H9 (cell line): ENCODE measurements at regions not wholly inside any gene's neighbourhood (a gene's known extent, or its start where the extent isn't known, plus 50 kb on each side); places are given as distances from the start of the nearest gene placed in this dataset.

Experiments used
- DNase-seq: peaks from one replicate; pipeline ENCODE4 v3.0.0-alpha.2; 2017
- H2AFZ ChIP-seq: one replicate; pipeline ENCODE4 v1.6.1; 2013; ENCODE audit warnings: mild to moderate bottlenecking, low read length, control low read depth, moderate library complexity
- H2AK5ac ChIP-seq: 2 replicates; pipeline ENCODE4 v1.6.1; 2013; ENCODE audit warnings: low read length, control low read depth, mixed read lengths; ENCODE audit not compliant: insufficient read length
- H2BK120ac ChIP-seq: one replicate; pipeline ENCODE4 v1.6.1; 2013; ENCODE audit warnings: low read depth, mild to moderate bottlenecking, low read length, control low read depth, inconsistent platforms; ENCODE audit not compliant: poor library complexity, severe bottlenecking
- H2BK12ac ChIP-seq: 2 replicates; pipeline ENCODE4 v1.6.1; 2013; ENCODE audit warnings: low read length, control low read depth, mixed read lengths, low read depth; ENCODE audit not compliant: insufficient read length
- H2BK15ac ChIP-seq: 2 replicates; pipeline ENCODE4 v1.6.1; 2013; ENCODE audit warnings: low read depth, low read length, control low read depth
- H2BK20ac ChIP-seq: one replicate; pipeline ENCODE4 v1.6.1; 2013; ENCODE audit warnings: low read depth, mild to moderate bottlenecking, low read length, control low read depth, inconsistent platforms; ENCODE audit not compliant: poor library complexity, severe bottlenecking
- H2BK5ac ChIP-seq: 2 replicates; pipeline ENCODE4 v1.6.1; 2013; ENCODE audit warnings: low read length, control low read depth, mixed read lengths; ENCODE audit not compliant: insufficient read length
- H3K14ac ChIP-seq: 2 replicates; pipeline ENCODE4 v1.6.1; 2013; ENCODE audit warnings: low read length, control low read depth; ENCODE audit not compliant: insufficient read depth
- H3K18ac ChIP-seq: 2 replicates; pipeline ENCODE4 v1.6.1; 2013; ENCODE audit warnings: low read depth, mild to moderate bottlenecking, mixed read lengths, low read length, control low read depth; ENCODE audit not compliant: insufficient read length
- H3K23ac ChIP-seq: 2 replicates; pipeline ENCODE4 v1.6.1; 2013; ENCODE audit warnings: low read length, control low read depth, mixed read lengths, low read depth; ENCODE audit not compliant: insufficient read length
- H3K23me2 ChIP-seq: 2 replicates; pipeline ENCODE4 v1.6.1; 2013; ENCODE audit warnings: low read depth, mild to moderate bottlenecking, mixed read lengths, low read length, control low read depth; ENCODE audit not compliant: insufficient read length, poor library complexity, severe bottlenecking
- H3K27ac ChIP-seq: 2 replicates; pipeline ENCODE4 v1.5.1; 2013; ENCODE audit warnings: low read length, control low read depth, mixed read lengths, low read depth; ENCODE audit not compliant: insufficient read length
- H3K27me3 ChIP-seq: 2 replicates; pipeline ENCODE4 v1.6.1; 2013; ENCODE audit warnings: low read length, control low read depth, inconsistent platforms; ENCODE audit not compliant: insufficient read depth
- H3K4ac ChIP-seq: 2 replicates; pipeline ENCODE4 v1.6.1; 2013; ENCODE audit warnings: low read depth, mild to moderate bottlenecking, control low read depth, inconsistent platforms, low read length, moderate library complexity
- H3K4me1 ChIP-seq: 2 replicates; pipeline ENCODE4 v1.6.1; 2013; ENCODE audit warnings: low read length, control low read depth, inconsistent platforms; ENCODE audit not compliant: insufficient read depth
- H3K4me2 ChIP-seq: 2 replicates; pipeline ENCODE4 v1.6.1; 2013; ENCODE audit warnings: low read length, control low read depth, mixed read lengths; ENCODE audit not compliant: insufficient read length, insufficient read depth
- H3K56ac ChIP-seq: 2 replicates; pipeline ENCODE4 v1.6.1; 2013; ENCODE audit warnings: low read depth, mild to moderate bottlenecking, mixed read lengths, low read length, control low read depth; ENCODE audit not compliant: insufficient read length
- H3K79me1 ChIP-seq: 2 replicates; pipeline ENCODE4 v1.6.1; 2013; ENCODE audit warnings: low read depth, mild to moderate bottlenecking, moderate library complexity, low read length, control low read depth, inconsistent platforms; ENCODE audit not compliant: insufficient read depth, poor library complexity, severe bottlenecking
- H3K79me2 ChIP-seq: 2 replicates; pipeline ENCODE4 v1.6.1; 2013; ENCODE audit warnings: low read length, control low read depth, inconsistent platforms; ENCODE audit not compliant: insufficient read depth
- H3K9ac ChIP-seq: 2 replicates; pipeline ENCODE4 v1.6.1; 2013; ENCODE audit warnings: low read length, control low read depth, mixed read lengths; ENCODE audit not compliant: insufficient read length; ENCODE audit errors: extremely low read depth
- H3K9me3 ChIP-seq: one replicate; pipeline ENCODE4 v1.6.1; 2013; ENCODE audit warnings: low read depth, low read length, inconsistent platforms; ENCODE audit not compliant: control insufficient read depth
- H3T11ph ChIP-seq: one replicate; pipeline ENCODE4 v1.6.1; 2013; ENCODE audit warnings: mild to moderate bottlenecking, low read length, control low read depth, inconsistent platforms
- H4K20me1 ChIP-seq: one replicate; pipeline ENCODE4 v1.6.1; 2013; ENCODE audit not compliant: control insufficient read depth, insufficient read length, insufficient read depth
- H4K5ac ChIP-seq: 2 replicates; pipeline ENCODE4 v1.6.1; 2013; ENCODE audit warnings: low read depth, mild to moderate bottlenecking, mixed read lengths, low read length, control low read depth; ENCODE audit not compliant: insufficient read length
- H4K8ac ChIP-seq: replicated peaks from 2 replicates; pipeline ENCODE4 v1.6.1; 2013; ENCODE audit warnings: low read length, control low read depth, mixed read lengths, low read depth; ENCODE audit not compliant: insufficient read length
- H4K91ac ChIP-seq: 2 replicates; pipeline ENCODE4 v1.6.1; 2013; ENCODE audit warnings: low read depth, mild to moderate bottlenecking, moderate library complexity, mixed read lengths, low read length, control low read depth; ENCODE audit not compliant: insufficient read length
- H3K27ac Mint-ChIP-seq, 3 experiments: 2 replicates in 2 of 3; 3 replicates in 1 of 3; pipeline ENCODE4 v1.8.0; 2020 to 2021; ENCODE audit warnings: mixed read lengths in 3 of 3, mild to moderate bottlenecking in 1 of 3, moderate library complexity in 1 of 3
- H3K27me3 Mint-ChIP-seq: 2 replicates; pipeline ENCODE4 v1.8.0; 2021; ENCODE audit warnings: low read depth, mild to moderate bottlenecking, moderate library complexity, mixed read lengths
- H3K36me3 Mint-ChIP-seq, 3 experiments: 2 replicates in 2 of 3; 3 replicates in 1 of 3; pipeline ENCODE4 v1.8.0; 2020 to 2021; ENCODE audit warnings: low read depth in 3 of 3, mixed read lengths in 3 of 3; ENCODE audit not compliant: insufficient read depth in 1 of 3
- H3K4me1 Mint-ChIP-seq, 2 experiments: 2 replicates each; pipeline ENCODE4 v1.8.0; 2020; ENCODE audit warnings: mixed read lengths in 2 of 2
- H3K4me3 Mint-ChIP-seq, 2 experiments: 2 replicates in 1 of 2; 3 replicates in 1 of 2; pipeline ENCODE4 v1.8.0; 2020 to 2021; ENCODE audit warnings: mild to moderate bottlenecking in 2 of 2, mixed read lengths in 2 of 2, moderate library complexity in 1 of 2
- H3K9me3 Mint-ChIP-seq, 2 experiments: 2 replicates in 1 of 2; 3 replicates in 1 of 2; pipeline ENCODE4 v1.8.0; 2020; ENCODE audit warnings: mild to moderate bottlenecking in 2 of 2, mixed read lengths in 2 of 2, moderate library complexity in 1 of 2
- CTCF ChIP-seq: fragments of 200-600 bp; sonication (generic); conservative IDR thresholded peaks from 3 replicates; pipeline ENCODE4 v1.8.0; 2021; ENCODE audit warnings: antibody characterized with exemption, mild to moderate bottlenecking
- WGBS: extraction: QIAGEN DNeasy Blood & Tissue Kit; methylation state at CpG from one replicate; pipeline ENCODE4 v1.1.7; 2013; ENCODE audit warnings: missing lambda C conversion rate, low lambda C conversion rate, mixed read lengths; ENCODE audit not compliant: insufficient read length; ENCODE audit errors: extremely low coverage; 5-methylcytosine and 5-hydroxymethylcytosine counted together

- H3K4me2 ChIP-seq = no peak overlapping the region
- H4K20me1 ChIP-seq = no peaks in the 10 kb centered on the region
- H3K4me3 Mint-ChIP-seq = no peak overlapping the region
- H2BK5ac ChIP-seq = no peak overlapping the region
- no peak overlapping the region for H3K14ac ChIP-seq
- no peaks in the 10 kb centered on the region for H3K79me1 ChIP-seq
- H4K5ac ChIP-seq = no peak overlapping the region
- peaks cover 10 to 14% of the 10 kb centered on the region in 2 experiments for H3K9me3 Mint-ChIP-seq
- H2BK15ac ChIP-seq = no peak overlapping the region
- no peaks in the 10 kb centered on the region for H3K27me3 ChIP-seq
- H2BK120ac ChIP-seq = no peak overlapping the region
- H3K27me3 Mint-ChIP-seq = no peaks in the 10 kb centered on the region
- no peaks in the 10 kb centered on the region for H3K79me2 ChIP-seq
- H4K91ac ChIP-seq = no peak overlapping the region
- no peak overlapping the region for H2BK12ac ChIP-seq
- TF ChIP-seq CTCF = no peak
- H3K9me3 ChIP-seq = no peaks in the 10 kb centered on the region
- H3K36me3 Mint-ChIP-seq = peaks cover 0 to 26% (median 11%) of the 10 kb centered on the region in 3 experiments; a peak in 6 of 7 replicates
- H3K9ac ChIP-seq = no peak overlapping the region
- no peak overlapping the region for H2BK20ac ChIP-seq
- H3K23me2 ChIP-seq = no peaks in the 10 kb centered on the region
- H3K4me1 Mint-ChIP-seq = no peaks in the 10 kb centered on the region
- no peak overlapping the region for H2AK5ac ChIP-seq
- DNase-seq = no peak
- H2AFZ ChIP-seq = no peak overlapping the region
- H3K27ac ChIP-seq = no peak overlapping the region
- no peaks in the 10 kb centered on the region for H3K4me1 ChIP-seq
- WGBS = no CpG with 5 or more reads among the region's 3 CpGs
- no peak overlapping the region for H4K8ac ChIP-seq
- H3K56ac ChIP-seq = no peak overlapping the region
- no peak overlapping the region for H3K18ac ChIP-seq
- no peak overlapping the region for H3K27ac Mint-ChIP-seq
- H3K23ac ChIP-seq = no peak overlapping the region
- H3K4ac ChIP-seq = no peak overlapping the region
- no peak overlapping the region for H3T11ph ChIP-seq
Measured at GRCh38 chr7:110311556-110311955, 779.4 kb upstream of the LRRN3 start.
